ENCODE measurements at regions not wholly inside any gene's neighbourhood (a gene's known extent, or its start where the extent isn't known, plus 50 kb on each side); places are given as distances from the start of the nearest gene placed in this dataset.

DNA sequence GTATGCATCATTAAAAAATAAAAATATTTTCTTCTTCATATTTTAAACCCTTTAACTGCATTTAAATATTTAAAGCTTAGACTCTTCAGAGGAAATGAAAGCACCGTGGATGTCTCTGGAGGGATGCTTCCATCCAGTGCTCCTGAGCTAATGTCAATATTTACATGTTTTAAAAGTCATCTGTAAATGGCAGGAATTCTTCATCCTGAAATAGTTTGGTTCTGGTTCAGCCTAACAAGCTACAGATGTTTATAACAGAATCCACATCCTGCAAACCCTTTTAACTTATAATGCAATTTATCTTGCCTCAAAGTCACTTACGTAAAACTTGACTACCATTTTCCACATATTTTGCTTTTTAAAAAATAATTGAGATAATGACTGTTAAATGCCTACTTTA is 1207.3 kb downstream of the SLC16A7 start:
- DNase-seq (ENCODE audit: low read depth) = no peak
- H3K4me3 ChIP-seq (ENCODE audit: low read depth, low read length) = no peak overlapping the region
- TF ChIP-seq, protein P1, sequence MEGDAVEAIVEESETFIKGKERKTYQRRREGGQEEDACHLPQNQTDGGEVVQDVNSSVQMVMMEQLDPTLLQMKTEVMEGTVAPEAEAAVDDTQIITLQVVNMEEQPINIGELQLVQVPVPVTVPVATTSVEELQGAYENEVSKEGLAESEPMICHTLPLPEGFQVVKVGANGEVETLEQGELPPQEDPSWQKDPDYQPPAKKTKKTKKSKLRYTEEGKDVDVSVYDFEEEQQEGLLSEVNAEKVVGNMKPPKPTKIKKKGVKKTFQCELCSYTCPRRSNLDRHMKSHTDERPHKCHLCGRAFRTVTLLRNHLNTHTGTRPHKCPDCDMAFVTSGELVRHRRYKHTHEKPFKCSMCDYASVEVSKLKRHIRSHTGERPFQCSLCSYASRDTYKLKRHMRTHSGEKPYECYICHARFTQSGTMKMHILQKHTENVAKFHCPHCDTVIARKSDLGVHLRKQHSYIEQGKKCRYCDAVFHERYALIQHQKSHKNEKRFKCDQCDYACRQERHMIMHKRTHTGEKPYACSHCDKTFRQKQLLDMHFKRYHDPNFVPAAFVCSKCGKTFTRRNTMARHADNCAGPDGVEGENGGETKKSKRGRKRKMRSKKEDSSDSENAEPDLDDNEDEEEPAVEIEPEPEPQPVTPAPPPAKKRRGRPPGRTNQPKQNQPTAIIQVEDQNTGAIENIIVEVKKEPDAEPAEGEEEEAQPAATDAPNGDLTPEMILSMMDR (conservative IDR thresholded peaks at IDR 0.05; ENCODE audit: low read depth, low read length) = no peak

DNA sequence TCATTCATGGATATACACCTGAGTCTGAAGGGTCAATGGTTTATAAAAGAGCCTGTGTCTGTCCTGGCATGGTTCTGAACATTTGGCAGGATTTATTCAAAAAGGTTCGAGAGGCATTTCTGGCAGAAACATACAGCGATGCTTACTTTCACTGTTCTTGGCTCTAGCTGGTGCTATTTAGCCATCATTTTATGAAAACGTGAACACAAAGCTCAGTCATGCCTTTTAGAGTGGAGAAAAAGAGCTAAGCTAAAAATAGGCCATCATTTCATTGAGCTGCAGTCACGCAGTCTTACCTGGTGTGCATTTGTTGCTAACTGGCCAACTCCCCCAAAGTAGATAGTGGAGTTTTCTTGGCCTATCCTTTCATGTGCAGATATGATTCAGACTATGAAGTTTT is 1209.5 kb downstream of the SLC16A7 start:
- TF ChIP-seq, protein P1 (conservative IDR thresholded peaks at IDR 0.05; ENCODE audit: low read depth, low read length) = no peak
- no peak for DNase-seq (ENCODE audit: low read depth)
- no peak overlapping the region for H3K4me3 ChIP-seq (ENCODE audit: low read depth, low read length)

DNA sequence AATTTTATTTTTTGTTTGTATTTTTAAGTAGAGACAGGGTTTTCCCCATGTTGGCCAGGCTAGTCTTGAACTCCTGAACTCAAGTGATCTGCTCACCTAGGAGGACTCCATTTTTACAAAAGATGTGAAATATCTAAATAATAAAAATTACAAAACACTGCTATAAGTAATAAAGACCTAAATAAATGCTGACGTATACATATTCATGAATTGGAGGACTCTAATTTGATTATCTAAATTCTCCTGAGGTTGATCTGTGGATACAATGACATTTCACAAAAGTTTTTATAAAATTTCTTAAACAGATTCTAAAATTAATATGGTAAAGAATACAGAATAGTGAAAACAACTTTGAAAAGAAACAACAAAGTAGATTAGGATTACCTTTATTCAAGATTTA is 1224.0 kb downstream of the SLC16A7 start:
- TF ChIP-seq, protein P1 (conservative IDR thresholded peaks at IDR 0.05; ENCODE audit: low read depth, low read length) = no peak
- H3K4me3 ChIP-seq (ENCODE audit: low read depth, low read length) = no peak overlapping the region
- no peak for DNase-seq (ENCODE audit: low read depth)

DNA sequence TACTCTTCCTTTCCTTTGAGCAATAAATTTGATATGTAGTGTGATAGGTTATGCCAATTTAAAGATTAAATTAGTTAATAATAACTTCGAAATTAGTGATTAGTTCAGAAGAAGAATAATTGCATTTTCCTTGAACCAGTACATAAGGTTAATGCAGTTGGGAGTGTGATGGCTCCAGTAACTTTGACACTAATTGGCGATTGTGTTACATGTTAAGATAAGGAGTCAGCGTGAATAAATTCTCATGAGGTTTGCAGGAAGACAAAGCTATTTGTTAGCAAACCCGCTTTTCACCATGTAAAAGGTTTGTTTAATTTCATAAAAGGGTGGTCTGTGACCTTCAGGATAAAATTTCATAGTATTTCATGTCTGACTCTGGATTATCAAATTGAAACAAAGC is 1226.8 kb downstream of the SLC16A7 start:
- no peak overlapping the region for H3K4me3 ChIP-seq (ENCODE audit: low read depth, low read length)
- DNase-seq (ENCODE audit: low read depth) = no peak
- TF ChIP-seq, protein P1 (conservative IDR thresholded peaks at IDR 0.05; ENCODE audit: low read depth, low read length) = no peak

DNA sequence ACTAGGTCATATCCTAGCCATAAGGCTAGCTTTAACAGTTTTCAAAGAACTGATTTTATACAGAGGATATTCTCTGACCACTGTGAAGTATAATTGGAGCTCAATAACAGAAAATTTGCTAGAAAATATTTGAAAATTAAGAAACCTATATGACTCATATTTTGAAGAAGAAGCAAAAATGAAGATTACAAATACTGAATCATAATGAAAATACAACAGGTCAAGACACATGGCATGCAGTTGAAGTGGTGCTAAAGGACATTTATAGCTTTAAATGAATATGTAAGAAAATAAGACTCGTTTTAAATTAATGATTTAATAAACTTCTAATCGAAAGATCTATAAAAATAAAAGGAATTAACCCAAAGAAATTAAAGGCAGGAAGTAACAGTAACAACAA is 1234.6 kb downstream of the SLC16A7 start:
- no peak for DNase-seq (ENCODE audit: low read depth)
- H3K4me3 ChIP-seq (ENCODE audit: low read depth, low read length) = no peak overlapping the region

DNA sequence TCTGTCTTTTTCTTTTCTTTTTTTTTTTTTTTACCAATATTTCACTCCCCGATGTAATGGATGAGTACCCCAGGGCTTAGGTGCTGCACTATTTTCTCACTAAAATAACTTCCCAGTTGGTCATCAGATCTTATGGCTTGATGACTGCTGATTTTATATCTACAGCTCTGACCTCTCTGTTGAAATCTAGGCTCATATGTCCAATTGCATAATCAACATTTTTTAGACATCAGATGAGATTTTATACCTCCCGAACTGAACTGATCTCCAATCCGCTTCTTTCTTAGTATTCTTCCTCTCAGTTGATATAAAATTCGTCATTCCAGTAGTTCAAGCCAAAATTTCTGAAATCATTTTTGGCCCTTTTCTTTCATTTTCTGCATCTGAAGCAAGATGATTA is 1236.5 kb downstream of the SLC16A7 start:
- DNase-seq (ENCODE audit: low read depth) = no peak
- H3K4me3 ChIP-seq (ENCODE audit: low read depth, low read length) = no peak overlapping the region
- TF ChIP-seq, protein P1 (conservative IDR thresholded peaks at IDR 0.05; ENCODE audit: low read depth, low read length) = no peak

More for the DNA sequence above, 1234.6 kb downstream of the SLC16A7 start:
- TF ChIP-seq, protein P1 (conservative IDR thresholded peaks at IDR 0.05; ENCODE audit: low read depth, low read length) = no peak

DNA sequence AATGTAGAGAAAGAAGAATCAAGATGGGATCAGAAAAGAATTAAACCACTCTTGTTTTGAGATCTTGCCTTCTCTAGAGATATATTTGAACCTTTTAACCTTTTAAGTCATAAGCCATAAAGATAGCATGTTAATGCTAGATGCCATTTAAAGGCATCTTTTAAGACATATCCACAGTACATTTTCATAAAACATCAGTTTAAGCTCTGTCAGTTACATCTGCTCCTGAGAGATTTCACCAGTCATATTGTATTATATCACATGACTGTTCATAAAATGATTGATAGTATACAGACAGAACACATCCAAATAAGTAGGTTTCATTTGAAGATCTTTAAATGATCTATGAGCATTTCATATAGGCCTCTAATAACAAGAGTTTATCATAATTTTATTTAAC is 1238.5 kb downstream of the SLC16A7 start:
- no peak overlapping the region for H3K4me3 ChIP-seq (ENCODE audit: low read depth, low read length)
- no peak for DNase-seq (ENCODE audit: low read depth)
- TF ChIP-seq, protein P1 (conservative IDR thresholded peaks at IDR 0.05; ENCODE audit: low read depth, low read length) = no peak

All from epithelial cell of proximal tubule (primary cell).